DMS53 treated with DMSO at 0.1 percent for 48 hours (cell line): ENCODE measurements at regions not wholly inside any gene's neighbourhood (a gene's known extent, or its start where the extent isn't known, plus 50 kb on each side); places are given as distances from the start of the nearest gene placed in this dataset.
"Not testable (repeated sequence)": the region's sequence is repeated elsewhere in the genome, so short reads cannot be mapped to it uniquely, and the experiment has no call there.

ENCODE experiments used
- DNase-seq: peaks from one replicate; lab custom pipeline; 2025; ENCODE audit not compliant: unreplicated experiment; lab: John Stamatoyannopoulos, UW

GRCh38 chr9:6105738-6106137 lies 90.3 kb upstream of the RANBP6 start:
- DNase-seq = no peak

- not testable (repeated sequence) for DNase-seq
Observed at GRCh38 chr9:6104406-6104805, 89.0 kb upstream of the RANBP6 start.

- not testable (repeated sequence) for DNase-seq
Observed at GRCh38 chr9:6103911-6104310, 88.5 kb upstream of the RANBP6 start.

- DNase-seq = not testable (repeated sequence)
Observed at GRCh38 chr9:6102336-6102987, 87.0 kb upstream of the RANBP6 start.

GRCh38 chr9:6101725-6102124 lies 86.3 kb upstream of the RANBP6 start:
- not testable (repeated sequence) for DNase-seq

GRCh38 chr9:6099346-6099745 lies 83.9 kb upstream of the RANBP6 start:
- DNase-seq = not testable (repeated sequence)

- DNase-seq = no peak
Observed at GRCh38 chr9:6098431-6098830, 83.0 kb upstream of the RANBP6 start.

GRCh38 chr9:6096821-6097220 lies 81.4 kb upstream of the RANBP6 start:
- DNase-seq = no peak

- DNase-seq = no peak
Observed at GRCh38 chr9:6090277-6091210, 75.1 kb upstream of the RANBP6 start.

- DNase-seq = no peak
Observed at GRCh38 chr9:6089300-6089699, 73.9 kb upstream of the RANBP6 start.

GRCh38 chr9:6086006-6086655 lies 70.7 kb upstream of the RANBP6 start:
- DNase-seq = no peak

GRCh38 chr9:6080154-6080716 lies 64.8 kb upstream of the RANBP6 start:
- peak; percentile 95 for DNase-seq

- no peak for DNase-seq
Observed at GRCh38 chr9:6079386-6079785, 64.0 kb upstream of the RANBP6 start.

GRCh38 chr9:6078382-6079105 lies 63.1 kb upstream of the RANBP6 start:
- no peak for DNase-seq

GRCh38 chr9:6076851-6077250 lies 61.4 kb upstream of the RANBP6 start:
- no peak for DNase-seq

- no peak for DNase-seq
Observed at GRCh38 chr9:6073731-6074130, 58.3 kb upstream of the RANBP6 start.

GRCh38 chr9:6072865-6073264 lies 57.4 kb upstream of the RANBP6 start:
- no peak for DNase-seq

- no peak for DNase-seq
Observed at GRCh38 chr9:6072453-6072852, 57.0 kb upstream of the RANBP6 start.

GRCh38 chr9:6068983-6069382 lies 53.6 kb upstream of the RANBP6 start:
- DNase-seq = no peak

GRCh38 chr9:6067426-6067825 lies 52.0 kb upstream of the RANBP6 start:
- DNase-seq = no peak
